Right forelimb (tissue), 1 donor: ENCODE measurements at regions not wholly inside any gene's neighbourhood (a gene's known extent, or its start where the extent isn't known, plus 50 kb on each side); places are given as distances from the start of the nearest gene placed in this dataset.

Experiments
- DNase-seq: peaks from one replicate; pipeline ENCODE4 v3.0.0-alpha.2; 2018

GRCh38 chr4:11611868-11612267 lies 183.2 kb upstream of the HS3ST1 start:
- no peak for DNase-seq

GRCh38 chr4:11609751-11610150 lies 181.1 kb upstream of the HS3ST1 start:
- no peak for DNase-seq

DNA sequence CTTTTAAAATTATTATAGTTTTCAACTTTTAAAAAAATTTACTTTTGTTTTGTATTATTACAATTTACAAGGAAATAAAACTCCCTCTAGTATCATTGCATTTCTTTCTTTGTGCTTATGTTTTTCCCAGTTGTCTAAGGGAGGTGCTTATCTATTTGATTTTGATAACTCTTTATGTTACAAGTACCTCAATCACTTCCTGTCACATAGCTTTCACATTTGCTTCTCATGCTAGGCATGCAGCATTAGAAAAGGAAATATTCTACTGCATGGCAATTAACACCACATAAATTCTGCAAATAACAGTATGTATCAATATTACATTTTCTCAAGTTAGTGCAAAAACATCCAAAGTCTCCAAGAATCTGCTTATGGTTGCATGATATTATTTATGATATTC lies 180.3 kb upstream of the HS3ST1 start:
- no peak for DNase-seq

- DNase-seq: no peak
Measured at GRCh38 chr4:11606078-11606477, 177.4 kb upstream of the HS3ST1 start.

- no peak for DNase-seq
Measured at GRCh38 chr4:11605597-11605996, 176.9 kb upstream of the HS3ST1 start.

DNA sequence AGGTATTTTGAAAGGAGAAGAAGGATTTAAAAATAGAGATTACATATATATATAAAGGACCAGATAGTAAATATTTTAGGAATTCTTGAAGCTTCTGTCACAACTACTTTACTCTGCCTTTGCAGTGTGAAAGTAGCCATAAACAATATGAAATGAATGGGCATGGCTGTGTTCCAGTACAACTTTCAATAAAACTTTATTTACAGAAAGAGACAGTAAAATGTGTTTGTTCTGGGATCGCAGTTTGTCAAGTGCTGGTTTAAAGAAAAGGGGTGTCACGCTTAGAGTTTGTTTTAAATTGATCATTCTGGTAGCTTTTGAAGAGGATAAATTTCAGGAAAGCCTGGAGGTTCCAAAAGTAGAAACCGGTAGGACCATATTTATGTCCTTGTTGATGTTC lies 176.1 kb upstream of the HS3ST1 start:
- DNase-seq: no peak

DNA sequence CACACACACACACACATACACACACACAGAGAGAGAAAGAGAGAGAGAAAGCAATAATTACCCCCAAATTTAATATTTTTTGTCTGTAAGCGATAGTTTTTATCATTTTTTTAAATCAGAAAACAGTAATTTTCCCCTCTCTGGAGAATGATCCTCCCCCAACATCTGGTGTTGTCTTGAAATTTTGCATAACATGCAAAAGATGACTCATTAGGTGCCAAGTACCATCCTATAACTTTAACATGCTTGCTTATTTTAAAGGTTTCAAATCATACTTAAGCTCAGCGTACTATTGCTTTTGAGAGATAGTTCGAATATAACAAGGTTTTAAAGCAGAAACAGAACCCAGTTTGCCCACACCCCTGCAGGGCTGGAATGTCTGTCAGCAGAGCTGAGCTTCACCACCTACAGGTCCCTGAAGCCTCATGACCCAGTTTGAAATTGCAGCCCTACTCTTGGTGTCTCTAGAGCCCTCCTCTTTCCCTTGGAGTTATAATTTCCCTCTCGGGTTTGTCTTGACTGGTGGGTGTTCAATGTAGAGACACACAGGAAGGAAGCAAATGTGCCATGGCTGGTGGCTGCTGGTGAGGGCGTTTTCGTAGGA lies 175.0 kb upstream of the HS3ST1 start:
- no peak for DNase-seq

DNA sequence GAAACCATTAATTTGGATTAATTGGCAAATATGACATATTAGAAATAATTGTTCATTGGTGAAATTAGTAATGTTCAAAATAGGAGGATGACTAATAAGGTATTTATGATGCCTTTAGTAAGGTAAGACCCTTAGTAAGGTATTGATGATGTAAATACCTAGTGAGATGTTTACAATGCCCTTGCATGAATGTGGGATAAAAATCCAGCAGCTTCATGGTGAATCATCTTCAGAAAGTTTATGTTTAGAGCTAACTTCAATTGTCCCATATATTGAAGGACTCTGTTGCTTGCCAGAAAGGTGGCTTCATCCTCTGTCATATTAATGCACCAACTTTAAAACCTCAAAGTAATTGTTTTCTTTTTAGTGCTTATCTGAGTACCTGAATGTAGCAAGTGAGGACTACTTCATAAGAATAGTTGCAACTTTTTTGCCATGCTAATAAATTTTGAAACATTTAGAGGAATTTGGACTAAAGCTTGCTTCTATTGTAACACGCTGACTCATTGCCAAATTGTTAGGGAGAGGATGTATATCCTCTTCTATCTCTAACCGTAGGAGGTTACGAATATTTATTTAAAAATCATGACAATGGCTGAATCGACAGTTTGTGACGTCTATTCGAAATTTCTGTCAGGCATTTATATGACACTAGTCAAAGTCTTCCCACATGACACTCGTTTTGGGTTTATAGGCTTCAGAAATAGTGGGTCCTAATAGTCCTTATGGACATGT lies 174.1 kb upstream of the HS3ST1 start:
- DNase-seq: no peak

GRCh38 chr4:11599064-11599463 lies 170.4 kb upstream of the HS3ST1 start:
- no peak for DNase-seq

DNA sequence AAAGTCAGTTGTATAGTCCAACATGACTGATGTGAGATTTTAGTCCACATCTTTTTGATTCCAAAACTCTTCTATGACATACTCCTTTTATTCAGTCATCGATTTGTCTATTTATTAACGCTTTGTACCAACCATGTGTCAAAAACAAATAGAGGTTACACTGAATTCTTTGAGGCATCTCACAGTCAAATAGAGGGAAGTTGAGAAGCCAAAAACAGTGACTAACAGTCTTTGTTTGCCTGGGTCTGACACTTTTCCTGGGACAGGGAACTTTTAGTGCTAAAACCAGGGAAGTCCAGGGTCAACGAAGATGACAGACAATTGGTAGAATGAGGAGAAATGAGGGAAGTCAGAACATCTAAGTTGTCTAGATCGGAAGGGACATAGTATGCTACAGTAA lies 169.9 kb upstream of the HS3ST1 start:
- DNase-seq: no peak

DNA sequence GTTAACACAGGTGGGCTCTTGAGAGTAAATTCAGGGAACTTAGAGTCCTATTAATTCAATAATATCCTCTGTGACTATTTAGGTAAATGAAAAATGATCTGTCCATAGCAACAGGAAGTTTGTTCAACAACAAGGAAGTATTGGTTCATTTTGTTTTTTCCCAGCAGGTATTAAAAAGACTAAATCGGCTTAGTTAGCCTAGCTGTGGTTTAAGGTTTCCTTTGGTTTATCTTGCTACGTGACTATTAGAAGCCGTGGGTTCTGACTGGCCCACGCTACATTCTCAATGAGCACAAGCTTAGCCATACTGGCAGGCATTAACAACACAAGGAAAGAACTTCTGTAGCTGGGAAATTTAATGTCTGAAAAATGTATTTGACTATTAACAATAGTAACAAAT lies 168.8 kb upstream of the HS3ST1 start:
- DNase-seq: no peak

- no peak for DNase-seq
Measured at GRCh38 chr4:11596989-11597388, 168.3 kb upstream of the HS3ST1 start.

- no peak for DNase-seq
Measured at GRCh38 chr4:11593576-11594116, 165.0 kb upstream of the HS3ST1 start.

DNA sequence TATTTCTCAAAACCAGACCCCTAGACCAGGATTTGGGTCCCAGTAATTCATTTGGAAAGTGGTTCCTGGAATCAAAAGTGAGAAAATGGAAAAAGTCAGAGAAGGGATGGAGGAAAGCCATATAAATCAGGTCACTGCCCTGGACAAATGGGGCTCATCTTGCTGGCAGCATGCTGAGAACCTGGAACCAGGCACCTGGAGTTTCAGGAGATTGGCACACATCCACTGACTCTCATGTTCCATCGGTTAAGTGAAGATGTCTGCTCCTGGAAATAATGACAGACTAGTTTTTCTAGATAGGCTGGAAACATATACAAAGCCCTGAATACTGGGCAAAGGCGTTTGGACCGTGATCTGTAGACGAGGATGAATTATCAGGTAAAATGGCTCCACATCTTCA lies 163.6 kb upstream of the HS3ST1 start:
- DNase-seq: no peak

- DNase-seq: no peak
Measured at GRCh38 chr4:11590132-11590531, 161.4 kb upstream of the HS3ST1 start.

GRCh38 chr4:11589676-11590075 lies 161.0 kb upstream of the HS3ST1 start:
- DNase-seq: no peak

GRCh38 chr4:11587797-11588196 lies 159.1 kb upstream of the HS3ST1 start:
- DNase-seq: no peak

GRCh38 chr4:11585506-11585905 lies 156.8 kb upstream of the HS3ST1 start:
- no peak for DNase-seq

GRCh38 chr4:11568511-11568910 lies 139.8 kb upstream of the HS3ST1 start:
- no peak for DNase-seq

DNA sequence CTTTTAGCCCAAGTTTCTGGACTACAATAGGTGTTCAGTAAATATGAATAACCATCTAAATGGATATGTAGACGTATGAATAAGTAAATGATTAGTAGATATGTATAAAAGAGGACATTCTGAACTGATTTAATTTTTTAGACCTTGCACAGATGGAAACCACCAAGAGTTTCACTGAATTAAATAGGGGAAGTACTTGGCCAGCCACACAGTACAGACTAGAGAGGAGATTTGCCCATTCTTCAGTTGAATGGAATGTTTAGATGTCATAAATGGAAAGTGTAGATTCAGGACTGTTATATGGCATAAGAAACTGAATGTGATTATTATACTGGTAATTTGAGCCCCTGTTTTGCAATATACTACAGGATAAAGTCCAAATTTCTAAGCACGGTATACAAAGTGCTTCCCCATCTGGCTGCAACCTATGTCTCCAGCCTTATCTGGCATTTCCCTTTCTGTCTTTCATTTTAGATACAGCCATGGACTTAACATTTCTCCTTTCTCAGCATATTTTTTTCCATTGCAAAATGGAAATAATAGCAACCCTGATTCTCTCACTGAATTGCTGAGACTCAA lies 137.8 kb upstream of the HS3ST1 start:
- DNase-seq: no peak

DNA sequence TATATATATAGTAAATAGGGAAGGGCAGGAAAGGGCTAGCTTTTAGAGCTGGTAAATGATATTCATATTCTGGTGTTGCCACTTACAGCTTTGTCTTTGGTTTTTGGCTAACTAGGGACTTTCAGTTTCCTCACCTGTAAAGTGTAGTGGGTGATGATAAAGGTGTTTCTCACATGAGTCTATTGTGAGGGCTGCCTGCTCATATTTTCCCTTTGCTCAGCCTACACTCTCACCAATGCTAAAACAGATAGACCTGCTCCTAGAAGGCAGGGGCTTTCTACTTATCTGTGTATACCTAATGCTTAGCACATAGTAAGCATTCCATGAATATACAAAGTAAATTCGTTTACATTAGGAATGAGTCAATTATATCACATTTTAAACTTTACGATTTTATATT lies 137.2 kb upstream of the HS3ST1 start:
- DNase-seq: no peak

DNA sequence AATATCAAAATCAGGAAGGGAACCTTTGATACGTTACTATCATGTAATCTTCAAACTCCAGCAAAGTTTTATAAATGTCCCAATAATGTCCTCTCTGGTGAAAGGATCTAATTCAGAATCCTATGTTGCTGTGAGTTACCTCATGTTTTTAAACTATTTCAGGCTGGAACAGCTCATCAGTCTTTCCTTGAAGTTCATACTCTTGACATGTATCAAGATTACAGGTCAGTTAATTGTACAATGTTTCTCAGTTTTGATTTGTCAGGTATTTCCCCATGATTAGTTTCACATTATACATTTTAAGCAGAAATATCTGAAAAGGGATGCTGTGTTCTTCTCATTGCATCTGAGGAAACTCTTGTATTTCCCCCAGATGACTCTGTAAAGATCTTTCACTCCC lies 136.5 kb upstream of the HS3ST1 start:
- no peak for DNase-seq

DNA sequence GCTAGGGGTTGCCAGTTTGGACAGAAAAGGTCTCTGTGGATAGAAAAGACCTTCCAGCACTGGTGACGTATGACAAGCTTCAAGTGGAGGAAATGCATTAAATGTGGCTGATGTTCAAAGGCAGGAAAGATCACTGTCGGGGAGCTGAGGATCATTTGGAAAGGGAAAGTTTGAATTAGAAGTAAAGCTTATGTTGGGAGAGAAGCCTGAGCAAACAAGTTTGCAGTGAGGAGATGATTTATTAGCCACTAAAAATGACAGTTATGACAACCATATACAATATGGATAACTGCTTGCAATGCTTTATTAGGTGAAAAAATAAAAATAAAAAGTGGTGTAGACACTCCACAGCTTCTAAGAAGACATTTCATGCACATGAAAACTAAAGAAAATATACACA lies 135.3 kb upstream of the HS3ST1 start:
- no peak for DNase-seq

DNA sequence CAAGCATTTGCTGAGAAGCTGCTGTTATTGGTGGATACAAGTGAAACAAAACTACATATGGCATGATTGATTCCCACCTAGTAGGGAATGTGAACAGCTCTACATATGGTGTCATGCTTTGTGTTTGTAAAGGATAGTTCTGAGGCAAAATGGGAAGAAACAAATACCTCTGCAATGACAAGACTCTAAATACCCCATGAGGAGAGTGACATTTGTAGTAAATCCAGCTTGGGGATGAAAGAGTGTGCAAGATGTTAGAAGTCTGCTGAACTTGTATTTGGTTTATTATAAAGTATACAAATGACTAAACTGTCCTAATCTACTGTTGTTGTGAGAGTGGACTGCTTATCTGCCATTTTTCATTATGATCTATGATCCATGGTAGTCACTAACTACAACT lies 120.8 kb upstream of the HS3ST1 start:
- DNase-seq: no peak
